ENCODE measurements at regions not wholly inside any gene's neighbourhood (a gene's known extent, or its start where the extent isn't known, plus 50 kb on each side); places are given as distances from the start of the nearest gene placed in this dataset.

- no peak for DNase-seq
Observed at GRCh38 chr2:151197184-151198108, 64.2 kb downstream of the RBM43 start.

DNA sequence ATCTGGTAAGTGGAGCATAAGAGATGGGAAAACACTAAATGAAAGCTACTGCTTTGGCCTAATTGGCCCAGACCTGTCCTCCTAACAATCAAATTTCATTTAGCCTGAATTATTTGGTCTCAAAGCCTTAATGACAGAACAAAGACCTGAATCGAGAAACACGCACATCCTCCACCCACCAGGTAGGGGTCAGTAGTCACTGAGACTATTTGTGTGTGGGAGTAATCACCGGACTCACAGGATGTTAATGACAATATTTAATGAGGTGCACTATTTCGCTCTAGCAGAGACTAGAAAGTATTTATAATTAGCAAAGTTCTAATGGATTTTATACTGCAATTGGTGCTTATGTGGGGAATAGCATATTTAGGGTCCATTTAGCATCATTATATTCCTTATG lies 68.1 kb downstream of the RBM43 start:
- DNase-seq, result no peak

GRCh38 chr2:151192681-151193080 lies 69.0 kb downstream of the RBM43 start:
- DNase-seq, result no peak

GRCh38 chr2:151191001-151191400 lies 70.7 kb downstream of the RBM43 start:
- DNase-seq, result no peak

- DNase-seq, result no peak
Observed at GRCh38 chr2:151189125-151189524, 72.5 kb downstream of the RBM43 start.

DNA sequence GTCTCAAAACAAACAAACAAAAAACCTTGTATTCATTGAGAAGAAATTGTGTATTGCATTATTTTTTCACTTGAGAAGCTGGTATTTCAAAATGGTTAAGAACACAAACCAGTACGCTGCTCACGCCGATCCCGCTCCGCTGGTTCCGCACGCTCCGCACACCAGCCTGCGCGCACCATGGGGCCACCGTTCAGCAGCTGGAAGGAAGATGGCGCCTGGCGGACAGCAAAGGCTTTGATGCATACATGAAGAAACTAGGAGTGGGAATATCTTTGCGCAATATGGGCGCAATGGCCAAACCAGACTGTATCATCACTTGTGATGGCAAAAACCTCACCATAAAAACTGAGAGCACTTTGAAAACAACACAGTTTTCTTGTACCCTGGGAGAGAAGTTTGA lies 75.7 kb downstream of the RBM43 start:
- no peak for DNase-seq

GRCh38 chr2:151182899-151183809 lies 78.5 kb downstream of the RBM43 start:
- no peak for DNase-seq

DNA sequence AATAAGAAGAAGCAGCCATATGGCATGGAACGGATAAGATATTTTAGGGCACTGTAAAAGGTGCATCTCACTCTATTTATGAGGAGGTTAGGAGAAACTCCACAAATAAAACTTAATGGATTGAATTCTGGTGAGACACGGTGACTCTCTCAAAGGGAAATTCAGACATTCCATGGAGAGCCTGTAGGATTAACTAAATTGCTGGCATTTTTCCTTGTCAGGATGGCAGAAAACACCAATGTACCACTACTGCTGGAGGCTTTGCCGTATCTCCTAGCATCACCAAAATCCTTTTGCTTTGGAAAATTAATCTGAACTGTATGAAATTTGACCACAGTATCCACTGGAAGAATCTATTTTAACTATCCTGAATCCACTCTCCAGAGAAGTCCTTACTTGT lies 79.3 kb downstream of the RBM43 start:
- DNase-seq, result no peak

GRCh38 chr2:151181524-151181923 lies 80.1 kb downstream of the RBM43 start:
- peak; percentile 10 for DNase-seq

DNA sequence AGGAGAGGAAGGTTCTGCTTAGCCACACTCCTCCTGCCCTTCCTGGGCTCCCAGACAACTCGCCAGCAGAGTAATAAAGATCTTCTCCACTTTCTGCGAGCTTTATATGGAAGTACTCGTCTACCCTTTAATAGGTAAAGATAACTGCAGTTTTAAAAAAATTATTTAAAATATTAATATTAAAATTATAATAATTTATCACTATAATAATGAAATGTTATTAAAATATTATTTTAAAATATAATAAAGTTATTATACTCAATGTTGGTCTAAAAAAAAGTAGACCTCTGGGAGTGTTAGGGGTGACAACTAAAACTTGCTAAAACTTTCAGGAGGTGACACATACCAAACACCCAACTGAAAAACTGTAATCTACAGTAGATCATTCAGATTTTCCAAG lies 81.5 kb downstream of the RBM43 start:
- DNase-seq, result no peak

- DNase-seq, result no peak
Observed at GRCh38 chr2:151178207-151178606, 83.5 kb downstream of the RBM43 start.

GRCh38 chr2:151177756-151178155 lies 83.9 kb downstream of the RBM43 start:
- no peak for DNase-seq

GRCh38 chr2:151176661-151177060 lies 85.0 kb downstream of the RBM43 start:
- no peak for DNase-seq

DNA sequence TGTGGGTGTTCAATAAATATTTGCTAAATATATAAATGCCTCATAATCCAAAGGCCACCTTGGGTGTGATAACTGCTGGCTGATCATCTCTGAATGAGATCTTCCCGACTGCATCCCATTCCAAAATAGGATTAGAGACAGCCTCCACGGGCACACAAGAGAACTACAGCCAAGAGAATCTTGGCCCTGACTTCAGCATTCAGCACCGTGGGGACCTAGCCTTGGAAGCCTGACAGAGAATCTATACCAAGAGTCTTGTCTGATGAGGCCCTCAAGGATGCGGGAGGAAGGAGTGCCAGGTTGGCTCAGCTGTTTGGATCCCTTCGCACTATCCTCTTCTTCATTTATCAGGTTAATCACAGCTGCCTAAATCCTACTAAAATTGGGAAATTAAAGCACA lies 85.8 kb downstream of the RBM43 start:
- no peak for DNase-seq

DNA sequence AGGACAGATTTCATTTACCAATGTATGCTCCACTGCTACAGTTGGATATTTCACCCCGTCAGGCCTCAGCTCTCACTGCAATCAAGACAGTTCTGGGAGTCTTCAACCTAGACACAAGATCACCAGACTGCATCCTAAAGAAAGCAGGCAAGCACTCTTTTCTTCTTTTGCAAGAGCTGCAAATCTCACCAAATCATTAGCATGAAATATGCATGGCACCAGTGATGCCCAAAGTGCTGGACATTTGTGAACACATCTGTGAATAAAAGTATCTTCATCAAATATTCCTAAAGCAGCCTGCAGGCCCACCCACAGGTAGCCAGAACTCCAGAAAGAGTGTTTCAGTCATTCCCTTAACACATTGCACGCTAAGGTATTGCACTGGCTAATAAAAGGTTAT lies 87.5 kb downstream of the RBM43 start:
- DNase-seq, result no peak

DNA sequence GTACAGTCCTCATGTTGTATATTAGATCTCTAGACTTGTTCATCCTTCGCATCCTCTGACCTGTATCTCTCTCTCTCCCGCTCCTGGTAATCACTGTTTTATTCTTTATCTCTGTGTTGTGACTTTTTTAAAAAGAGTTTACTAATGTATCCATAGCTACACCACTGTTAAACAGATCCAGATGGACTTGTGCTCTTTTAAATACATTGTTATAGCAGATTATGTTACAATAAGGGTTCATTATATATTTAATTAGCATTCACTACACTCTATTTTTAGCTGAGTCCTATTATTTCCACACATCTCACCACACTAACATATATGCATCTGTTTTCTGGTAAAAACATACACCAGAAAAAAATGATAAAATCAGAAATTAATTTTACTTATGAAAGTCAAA lies 90.5 kb downstream of the RBM43 start:
- peak; percentile 75 for DNase-seq

DNA sequence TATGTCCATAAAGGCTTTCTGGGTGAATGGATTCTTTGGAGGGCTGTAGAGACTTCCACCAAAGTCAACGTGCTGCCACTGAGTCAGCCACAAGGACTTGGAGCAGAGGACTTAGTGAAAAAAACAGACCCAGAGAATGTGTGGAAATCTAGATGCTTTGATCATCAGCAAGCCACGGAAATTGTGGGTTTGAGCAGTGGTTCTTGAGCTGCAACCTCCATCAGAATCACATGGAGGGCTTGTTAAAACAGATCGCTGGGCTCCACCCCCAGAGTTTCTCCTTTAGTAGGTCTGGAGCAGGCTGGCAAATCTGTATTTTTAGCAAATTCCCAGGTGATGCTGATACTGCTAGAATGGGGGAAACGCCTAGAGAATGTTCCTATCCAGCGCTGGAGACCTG lies 95.3 kb downstream of the RBM43 start:
- DNase-seq, result no peak

GRCh38 chr2:151165105-151165684 lies 96.5 kb downstream of the RBM43 start:
- DNase-seq, result peak; percentile 12

DNA sequence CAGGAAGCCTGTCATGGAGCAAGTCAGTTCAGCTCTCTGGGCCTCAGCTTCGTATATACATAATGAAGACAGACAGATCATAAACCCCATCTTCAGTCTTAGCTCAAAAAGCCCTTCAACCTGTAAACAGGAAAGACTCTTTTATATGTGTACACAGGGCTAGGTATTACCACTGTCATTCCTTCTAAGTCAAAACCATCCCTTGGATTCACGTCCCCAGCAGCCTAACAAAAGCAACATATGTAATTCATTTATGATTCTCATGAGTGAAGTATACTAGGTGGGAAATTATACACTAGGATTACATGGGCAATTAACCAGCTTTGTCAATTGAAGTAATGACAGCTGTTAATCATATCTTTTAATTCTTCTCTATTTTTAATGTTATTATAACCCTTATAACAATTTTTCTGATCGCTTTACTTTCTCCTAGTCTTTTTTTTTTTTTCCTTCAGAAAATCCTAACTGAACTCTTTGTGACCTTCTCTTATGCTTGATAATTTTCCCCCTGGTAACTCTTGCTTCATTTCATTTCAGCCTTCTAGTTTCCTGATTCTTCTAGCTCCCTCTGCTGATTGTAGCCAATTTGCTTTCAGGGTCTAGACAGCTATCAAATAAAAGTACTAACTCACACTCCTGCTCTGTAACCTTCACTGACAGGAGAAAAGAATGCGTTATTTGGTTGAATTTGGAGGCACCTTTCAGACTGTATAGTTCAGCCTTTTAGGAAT lies 99.7 kb downstream of the RBM43 start:
- DNase-seq, result peak; percentile 79

DNA sequence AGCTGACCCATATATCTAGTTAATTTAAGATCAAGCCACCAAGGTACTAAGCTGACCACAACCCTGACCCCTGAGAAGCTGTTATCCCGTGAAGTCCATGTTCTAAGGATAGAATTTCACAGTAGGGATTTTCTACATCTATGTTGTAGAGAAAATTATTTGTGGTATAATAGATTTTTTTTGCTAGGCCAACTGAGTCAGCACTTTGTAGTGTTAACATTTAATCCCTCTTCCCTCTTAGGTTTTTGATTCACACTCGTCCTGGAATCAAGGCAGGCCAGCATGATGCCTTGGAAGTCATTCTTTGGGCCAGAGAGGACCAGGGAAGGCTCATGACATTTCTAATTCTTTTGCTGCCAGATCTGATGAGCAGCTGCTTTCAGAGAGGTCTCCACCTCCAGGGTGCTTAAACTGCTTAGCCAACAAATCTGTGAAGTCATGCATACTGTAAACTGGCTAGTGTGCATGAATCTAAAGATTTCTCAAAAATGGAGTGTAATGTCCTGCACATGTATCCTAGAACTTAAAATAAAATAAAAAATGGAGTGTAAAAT lies 102.5 kb downstream of the RBM43 start:
- peak; percentile 18 for DNase-seq

- DNase-seq, result no peak
Observed at GRCh38 chr2:151157000-151157735, 104.5 kb downstream of the RBM43 start.

- DNase-seq, result no peak
Observed at GRCh38 chr2:151156431-151156830, 105.2 kb downstream of the RBM43 start.

Data from NCI-H2171 treated with DMSO at 0.1 percent for 48 hours (cell line).